NCI-H748 (cell line): ENCODE measurements at regions not wholly inside any gene's neighbourhood (a gene's known extent, or its start where the extent isn't known, plus 50 kb on each side); places are given as distances from the start of the nearest gene placed in this dataset.
"Not testable (repeated sequence)": the region's sequence is repeated elsewhere in the genome, so short reads cannot be mapped to it uniquely, and the experiment has no call there.

Experiments used
- DNase-seq: peaks from one replicate; lab custom pipeline; 2025; ENCODE audit not compliant: unreplicated experiment; lab: John Stamatoyannopoulos, UW

- not testable (repeated sequence) for DNase-seq
Observed at GRCh38 chr15:84536181-84536580, 64.6 kb upstream of the ZSCAN2 start.

GRCh38 chr15:84544586-84544985 is 56.2 kb upstream of the ZSCAN2 start:
- not testable (repeated sequence) for DNase-seq

GRCh38 chr15:84547150-84547549 is 53.7 kb upstream of the ZSCAN2 start:
- not testable (repeated sequence) for DNase-seq

- DNase-seq = not testable (repeated sequence)
Observed at GRCh38 chr15:84550503-84550902, 50.3 kb upstream of the ZSCAN2 start.
